ENCODE measurements at regions not wholly inside any gene's neighbourhood (a gene's known extent, or its start where the extent isn't known, plus 50 kb on each side); places are given as distances from the start of the nearest gene placed in this dataset.

DNA sequence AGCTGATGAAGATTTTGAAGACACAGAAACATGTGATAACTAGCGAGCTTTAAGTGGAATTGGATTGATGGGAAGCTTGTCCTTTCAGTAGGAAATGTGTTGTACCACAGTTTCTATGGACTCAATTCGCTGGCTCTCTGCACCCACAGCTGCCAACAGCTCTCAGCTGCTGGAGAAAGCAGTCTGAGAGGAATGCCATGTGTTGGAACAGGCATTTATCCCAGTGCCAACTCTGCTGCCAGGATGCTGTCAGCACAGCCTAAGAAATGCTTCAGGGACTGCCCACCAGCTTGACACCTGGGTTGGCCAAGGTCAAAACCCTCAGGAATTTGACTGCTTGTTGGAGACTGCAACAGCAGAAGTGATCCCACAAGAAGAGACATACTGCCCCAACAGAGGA is 193.0 kb upstream of the THSD7B start:
- DNase-seq (ENCODE audit: low read depth) = no peak

DNA sequence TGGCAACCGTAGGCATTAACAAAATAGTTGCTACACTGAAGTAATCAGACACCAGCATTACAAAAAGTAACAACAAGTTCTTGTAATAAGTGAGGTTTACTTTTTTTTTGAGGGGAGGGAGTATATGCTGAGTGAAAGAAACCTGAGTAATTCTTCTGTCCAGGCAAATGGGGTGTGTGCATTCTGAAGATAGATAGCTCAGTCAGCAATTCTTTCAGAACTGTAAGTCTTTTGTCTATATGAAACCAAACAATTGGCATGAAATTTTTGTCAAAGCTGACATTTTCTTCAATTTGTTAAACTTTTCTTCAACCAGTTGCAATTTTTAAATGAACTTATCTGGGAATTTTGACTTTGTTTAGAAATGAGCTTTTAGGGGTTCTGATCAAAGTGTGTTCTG is 208.1 kb upstream of the THSD7B start:
- no peak for DNase-seq (ENCODE audit: low read depth)

DNA sequence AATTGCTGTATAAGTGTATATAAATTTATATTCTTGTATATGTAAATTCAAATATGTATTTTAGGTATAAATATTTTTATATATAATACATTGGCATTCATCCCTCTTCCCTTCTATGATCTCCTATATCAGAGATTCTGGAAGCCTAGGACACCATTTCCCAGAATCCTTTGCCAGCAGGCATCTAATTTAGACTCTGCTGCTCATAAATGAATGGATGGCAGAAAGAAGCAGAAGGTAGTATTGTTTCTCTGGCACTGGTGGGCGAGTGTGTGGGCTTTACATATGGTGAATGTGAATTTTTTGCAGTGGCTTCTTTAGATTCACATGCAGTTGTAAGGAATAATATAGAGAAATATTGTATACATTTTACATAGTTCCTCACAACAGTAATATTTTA is 215.2 kb upstream of the THSD7B start:
- DNase-seq (ENCODE audit: low read depth) = no peak

DNA sequence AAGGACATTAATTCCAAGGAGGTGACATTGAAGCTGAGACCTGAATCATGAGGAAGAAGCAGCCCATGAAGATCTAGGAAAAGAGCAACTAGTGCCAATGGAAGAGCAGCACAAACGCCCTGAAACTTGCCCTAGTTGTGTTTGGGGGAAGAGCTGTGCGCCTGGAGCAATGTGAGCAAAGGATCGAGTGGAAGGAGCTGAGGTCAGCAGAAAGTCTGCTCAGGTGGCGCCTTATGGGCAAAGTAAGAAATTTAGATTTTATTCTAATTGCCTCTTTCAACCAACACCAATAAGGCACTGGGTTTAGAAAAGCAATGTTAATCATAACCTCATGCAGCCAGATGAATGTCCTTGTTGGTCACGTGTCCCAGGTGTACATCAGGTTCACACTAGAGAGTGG is 226.0 kb upstream of the THSD7B start:
- no peak for DNase-seq (ENCODE audit: low read depth)

DNA sequence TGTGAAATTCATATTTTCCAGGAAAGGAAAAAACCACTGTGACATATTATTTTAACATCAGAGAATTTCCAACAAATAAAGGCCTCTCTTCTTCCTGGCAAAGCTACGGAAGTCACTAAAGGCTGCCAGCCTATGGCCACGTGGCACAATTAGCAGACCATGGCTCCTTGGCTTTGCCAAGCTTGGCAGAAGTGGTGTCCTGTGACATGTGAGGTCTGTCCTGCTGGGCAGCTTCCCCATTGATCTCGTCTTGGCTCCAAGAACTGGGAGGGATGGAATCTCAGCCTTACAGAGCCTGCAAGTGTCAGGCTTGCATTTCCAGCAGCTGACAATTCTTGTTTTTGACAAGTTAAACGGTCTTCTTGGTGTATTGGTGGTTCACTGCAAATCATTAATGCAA is 226.9 kb upstream of the THSD7B start:
- DNase-seq (ENCODE audit: low read depth) = no peak

DNA sequence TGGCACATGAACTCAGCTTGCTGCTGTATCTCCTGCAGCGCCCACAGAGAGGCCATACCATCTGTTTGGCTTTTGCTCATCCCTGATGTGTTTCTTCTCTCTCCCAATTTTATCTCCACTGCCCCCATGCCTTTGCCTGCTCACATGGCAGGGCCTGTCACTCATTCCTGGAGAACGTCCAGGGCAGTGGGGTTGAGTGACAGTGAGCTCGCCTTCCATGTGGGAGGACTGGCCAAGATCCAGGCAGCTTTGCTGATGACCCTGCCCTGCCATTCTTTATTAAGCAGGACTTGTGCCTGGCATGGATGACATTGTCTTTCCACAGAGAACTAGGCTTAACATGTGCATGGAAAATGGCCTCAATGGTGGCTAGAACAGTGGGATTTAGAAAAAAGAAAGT is 230.5 kb upstream of the THSD7B start:
- no peak for DNase-seq (ENCODE audit: low read depth)

DNA sequence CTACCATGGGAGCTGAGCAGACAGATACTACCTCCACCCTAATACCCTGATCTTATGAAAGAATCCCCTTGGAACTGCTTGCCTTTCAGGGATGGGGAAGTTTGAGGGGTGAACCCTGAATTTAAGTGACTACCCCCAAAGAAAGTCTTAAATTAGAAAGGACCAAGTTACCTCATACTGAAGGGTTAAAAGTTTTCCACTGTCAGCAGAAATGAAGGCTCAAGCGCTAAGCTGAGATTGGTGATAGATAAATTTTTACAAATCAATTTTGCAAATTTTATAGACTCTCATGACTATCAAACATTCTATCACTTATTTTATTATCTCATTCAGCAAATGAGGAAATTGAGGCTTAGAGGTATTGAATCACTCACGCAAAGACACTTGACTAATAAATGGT is 233.2 kb upstream of the THSD7B start:
- no peak for DNase-seq (ENCODE audit: low read depth)

DNA sequence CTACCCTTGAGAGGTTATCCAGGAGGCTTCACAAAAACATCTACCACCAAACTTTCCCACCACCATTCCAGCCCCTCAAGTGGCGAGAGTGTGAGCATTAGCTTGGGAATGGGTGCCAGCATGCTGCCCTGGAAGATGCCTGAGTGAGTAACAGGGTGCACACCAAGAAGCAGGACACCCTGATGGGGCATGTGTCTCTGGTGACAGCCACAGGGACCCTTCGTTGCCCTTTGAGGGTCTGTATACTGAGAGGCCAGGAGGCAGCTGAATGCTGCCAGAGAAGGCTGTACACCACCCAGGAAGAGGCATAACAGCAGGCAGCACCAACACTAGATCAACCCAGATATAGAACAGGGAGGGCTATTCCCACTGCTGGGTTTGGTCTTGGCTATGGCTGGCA is 233.6 kb upstream of the THSD7B start:
- no peak for DNase-seq (ENCODE audit: low read depth)

DNA sequence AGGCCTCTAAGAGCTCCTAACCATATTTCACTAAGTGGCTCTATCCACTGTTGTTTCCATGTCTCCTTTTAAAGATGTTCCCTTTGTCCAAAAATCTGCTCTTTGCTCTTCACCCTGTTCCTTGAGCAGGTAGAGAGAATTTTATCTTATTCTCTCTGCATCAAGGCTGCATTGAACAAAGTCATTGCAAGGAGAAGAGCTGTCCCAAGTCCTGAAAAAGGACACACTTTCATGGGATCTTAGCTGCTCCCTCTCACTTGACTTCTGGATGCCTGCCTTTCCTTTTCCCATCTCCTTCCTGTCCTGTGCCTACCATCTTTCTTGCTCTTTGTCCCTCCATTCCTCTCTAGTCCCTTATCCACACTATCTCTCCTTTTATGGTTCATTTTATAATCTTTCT is 235.2 kb upstream of the THSD7B start:
- no peak for DNase-seq (ENCODE audit: low read depth)

DNA sequence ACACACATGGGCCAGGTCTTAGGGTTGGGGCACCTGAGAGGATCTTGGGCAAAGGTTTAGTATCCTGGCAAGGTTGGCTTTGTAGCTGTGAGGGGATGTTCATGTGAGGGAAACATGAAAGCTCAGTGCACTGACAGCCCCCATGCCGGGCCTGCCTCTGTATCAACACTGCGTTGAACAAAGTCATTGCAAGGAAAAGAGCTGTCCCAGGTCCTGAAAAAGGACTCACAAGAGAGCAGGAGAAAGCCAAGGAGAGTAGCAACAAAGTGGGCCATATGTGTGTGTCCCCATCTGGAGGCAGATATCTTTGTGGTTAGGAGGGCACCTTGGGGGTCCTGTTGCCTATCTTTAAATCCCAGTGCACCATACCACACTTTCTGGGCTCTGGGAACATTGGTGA is 237.8 kb upstream of the THSD7B start:
- peak; percentile 3 for DNase-seq (ENCODE audit: low read depth)

DNA sequence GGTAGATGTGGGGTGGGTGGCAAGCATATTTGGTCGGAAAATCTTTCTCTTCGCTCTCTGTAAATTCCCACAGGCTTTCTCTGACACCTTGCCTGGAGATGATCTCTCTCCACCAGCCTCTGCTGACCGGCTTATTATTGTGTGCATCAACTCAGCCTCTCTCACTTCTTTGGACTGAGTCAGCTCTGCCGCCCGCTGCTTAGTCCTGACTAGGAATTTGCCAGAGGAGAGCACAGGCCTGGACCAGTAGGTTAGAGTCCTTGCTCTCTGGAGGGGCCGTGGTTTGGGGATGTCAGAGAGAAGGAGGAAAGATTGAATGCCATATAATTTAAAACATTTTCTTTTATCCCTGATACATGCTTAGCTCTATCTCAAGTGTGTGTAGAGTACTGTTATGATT is 242.6 kb upstream of the THSD7B start:
- DNase-seq (ENCODE audit: low read depth) = no peak

DNA sequence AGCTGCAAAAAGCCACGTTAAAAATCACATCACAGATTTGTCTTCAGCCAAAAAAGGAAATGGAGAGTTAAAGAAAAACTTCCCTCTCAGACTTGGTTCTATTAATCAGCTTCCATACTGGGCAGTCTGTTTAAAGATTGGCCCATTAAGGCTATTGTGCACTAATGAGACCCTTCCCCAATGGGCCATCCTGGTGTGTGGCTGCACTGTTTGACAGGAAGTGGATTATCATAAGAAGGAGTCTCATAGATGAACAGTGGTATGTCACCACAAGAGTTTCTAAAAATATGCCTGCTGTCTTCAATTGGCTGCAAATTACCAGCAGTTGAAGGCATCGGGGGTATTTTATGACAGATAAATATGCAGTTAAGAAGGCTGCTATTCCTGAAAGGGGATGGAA is 247.6 kb upstream of the THSD7B start:
- no peak for DNase-seq (ENCODE audit: low read depth)

DNA sequence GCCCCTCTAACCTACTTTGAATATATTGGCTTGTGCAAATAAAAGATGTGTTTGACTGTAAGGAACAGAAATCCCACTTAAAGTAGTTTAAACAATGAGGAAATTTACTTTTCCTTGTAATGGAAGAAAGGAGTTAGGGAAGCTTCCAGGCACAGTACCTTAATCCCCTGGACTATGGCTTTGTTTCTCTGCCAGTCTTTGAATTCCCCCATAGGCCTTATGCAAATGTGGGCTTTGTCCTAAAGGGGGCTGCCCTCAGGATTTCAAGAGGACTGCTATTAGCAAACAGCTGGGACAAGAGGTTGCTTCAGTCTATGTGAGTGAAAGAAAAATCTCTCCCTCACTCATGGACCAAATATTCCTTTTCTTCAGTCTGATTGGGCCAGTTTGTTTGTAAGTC is 255.1 kb upstream of the THSD7B start:
- no peak for DNase-seq (ENCODE audit: low read depth)

DNA sequence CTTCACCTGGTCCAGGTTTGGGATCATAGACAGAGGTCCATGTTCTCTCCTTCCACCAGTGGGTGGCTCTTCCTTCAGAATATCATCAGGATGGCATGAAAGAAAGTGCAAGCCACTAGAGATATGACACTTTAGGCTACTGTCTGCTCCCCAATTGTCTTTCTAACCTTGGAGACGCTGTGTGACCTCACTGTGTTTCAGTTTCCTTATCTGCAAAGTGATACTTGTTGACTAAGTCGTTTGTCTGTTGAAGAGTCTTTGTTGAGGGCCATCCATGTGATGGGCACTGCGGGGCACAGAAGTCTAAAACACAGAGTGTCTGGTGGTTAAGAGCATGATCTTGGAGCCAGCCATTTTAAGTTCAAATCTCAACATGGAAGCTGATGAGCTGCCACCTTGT is 259.9 kb upstream of the THSD7B start:
- DNase-seq (ENCODE audit: low read depth) = no peak

DNA sequence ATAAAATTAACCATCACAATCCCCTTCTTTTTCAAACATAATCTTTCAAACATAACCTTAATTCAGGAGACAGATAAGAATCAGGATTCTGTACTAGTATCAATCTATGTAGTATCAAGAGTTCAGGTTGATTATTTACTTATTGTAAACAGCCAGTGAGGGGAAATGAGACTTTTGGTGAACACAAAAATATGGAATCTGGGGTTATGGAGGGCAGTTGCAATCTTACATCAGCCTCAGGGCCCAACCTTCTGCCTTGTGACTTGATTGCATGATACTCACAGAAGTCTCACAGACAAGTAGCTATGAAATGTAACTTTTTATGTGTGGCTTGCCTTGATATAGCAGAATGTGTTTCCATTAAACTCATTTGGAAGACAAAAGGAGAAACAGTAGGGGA is 262.7 kb upstream of the THSD7B start:
- DNase-seq (ENCODE audit: low read depth) = no peak

DNA sequence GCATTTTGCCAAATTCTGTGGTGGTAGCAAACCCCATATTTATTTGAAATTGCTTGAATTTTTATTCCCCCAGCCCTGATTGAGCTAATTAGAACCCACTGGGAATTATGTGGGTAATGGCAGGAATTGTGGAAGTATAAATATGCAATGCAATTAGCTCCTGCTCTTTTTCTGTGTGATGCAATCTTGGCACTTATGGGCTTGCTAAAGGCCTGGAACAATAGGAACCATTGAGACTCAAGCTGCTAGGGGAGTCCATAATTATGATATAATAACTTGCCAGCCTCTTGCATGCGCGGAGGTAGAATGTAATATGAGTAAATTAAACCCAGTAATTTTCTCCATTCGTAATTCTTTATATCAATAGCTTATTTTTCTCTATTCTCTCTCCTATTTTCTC is 267.6 kb upstream of the THSD7B start:
- no peak for DNase-seq (ENCODE audit: low read depth)

DNA sequence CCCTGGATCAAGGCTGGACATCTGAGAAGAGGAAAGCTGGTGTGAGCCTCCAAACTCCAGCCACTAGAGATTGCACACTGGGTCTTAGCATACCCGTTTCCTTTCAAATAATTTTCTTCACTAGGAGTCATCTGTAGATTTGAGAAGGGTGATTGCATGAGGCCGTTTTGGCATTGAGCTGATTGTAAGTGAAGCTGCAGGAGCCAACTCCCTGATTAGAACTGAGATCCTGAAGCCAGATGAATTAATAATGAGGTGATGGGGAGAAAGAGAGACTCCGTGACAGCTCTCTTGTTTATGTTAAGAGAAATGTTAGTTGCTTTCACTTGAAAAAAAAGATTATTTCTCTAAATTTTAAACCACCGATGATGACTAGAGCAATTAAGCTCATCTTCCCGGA is 268.4 kb upstream of the THSD7B start:
- DNase-seq (ENCODE audit: low read depth) = no peak

DNA sequence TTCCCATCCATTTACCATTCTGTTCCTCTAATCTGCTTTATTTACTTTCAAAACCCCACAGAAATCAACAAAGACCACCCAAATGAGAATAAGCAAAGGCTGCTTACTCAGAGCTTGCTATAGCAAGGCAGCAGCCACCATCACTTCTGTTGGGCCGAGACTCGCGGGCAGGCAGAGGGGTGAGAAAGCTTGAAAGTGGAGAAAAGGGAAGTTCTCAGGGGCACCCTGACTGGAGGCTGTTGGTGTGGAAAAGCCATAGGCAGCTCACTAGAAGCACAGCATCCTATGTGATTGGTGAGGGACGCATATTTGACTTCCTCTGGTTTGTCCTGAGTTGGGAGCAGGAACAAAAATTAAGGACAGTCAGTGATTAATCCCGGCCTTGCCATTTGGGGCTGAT is 269.7 kb upstream of the THSD7B start:
- no peak for DNase-seq (ENCODE audit: low read depth)

DNA sequence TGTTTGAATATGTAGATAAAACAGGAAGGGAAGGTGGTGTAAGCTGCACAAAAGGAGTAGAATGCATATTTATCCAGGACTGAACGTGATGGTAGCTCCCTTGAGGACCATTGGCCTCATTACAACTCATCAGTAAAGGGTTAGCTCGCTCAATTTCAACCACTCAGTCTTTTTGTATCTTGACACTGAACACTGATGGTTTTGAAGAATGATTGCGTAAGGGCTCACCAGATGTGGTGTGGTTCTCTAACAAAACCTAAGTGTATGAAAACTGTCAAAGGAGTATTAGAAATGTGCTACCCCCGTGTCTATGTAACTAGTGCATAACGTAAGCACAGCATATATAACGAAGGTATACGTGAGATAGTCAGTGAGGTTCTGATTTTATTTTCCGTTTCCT is 272.4 kb upstream of the THSD7B start:
- no peak for DNase-seq (ENCODE audit: low read depth)

DNA sequence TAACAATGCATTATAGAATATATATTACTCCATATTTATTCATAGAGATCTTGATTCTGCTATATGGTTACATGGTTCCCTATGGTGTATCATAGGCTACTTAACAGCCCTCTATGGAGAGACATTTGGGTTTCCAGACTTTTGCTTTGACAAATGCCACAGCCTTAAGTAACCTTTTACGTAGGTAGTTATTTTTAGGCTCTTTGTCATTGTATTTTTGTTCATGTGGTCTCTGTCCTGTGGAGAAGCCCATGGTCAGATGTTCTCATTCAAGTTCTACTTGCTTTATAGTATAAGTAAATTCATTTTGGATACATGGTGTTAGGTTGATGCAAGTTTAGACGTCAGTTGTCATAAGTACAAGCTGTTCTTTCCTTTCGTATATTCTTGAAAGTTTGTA is 275.2 kb upstream of the THSD7B start:
- no peak for DNase-seq (ENCODE audit: low read depth)

DNA sequence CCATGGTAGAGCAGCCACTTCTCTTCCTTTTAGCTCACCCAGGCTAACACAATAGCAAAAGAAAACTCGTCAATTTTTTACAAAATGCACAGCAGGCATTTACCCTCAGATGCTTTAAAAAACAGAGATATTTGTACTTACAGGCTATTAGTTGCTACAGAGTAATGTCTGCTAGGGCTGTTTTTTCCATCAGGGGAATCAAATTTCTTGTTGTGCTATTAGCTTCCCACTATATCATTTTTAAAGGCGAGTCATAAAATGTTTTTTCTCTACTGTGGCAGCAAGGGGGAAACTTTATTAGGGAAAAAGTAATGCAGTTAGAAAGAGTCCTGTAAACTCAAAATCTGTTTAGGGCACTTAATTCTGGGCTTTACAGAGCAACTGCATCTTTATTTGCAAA is 277.9 kb upstream of the THSD7B start:
- no peak for DNase-seq (ENCODE audit: low read depth)

DNA sequence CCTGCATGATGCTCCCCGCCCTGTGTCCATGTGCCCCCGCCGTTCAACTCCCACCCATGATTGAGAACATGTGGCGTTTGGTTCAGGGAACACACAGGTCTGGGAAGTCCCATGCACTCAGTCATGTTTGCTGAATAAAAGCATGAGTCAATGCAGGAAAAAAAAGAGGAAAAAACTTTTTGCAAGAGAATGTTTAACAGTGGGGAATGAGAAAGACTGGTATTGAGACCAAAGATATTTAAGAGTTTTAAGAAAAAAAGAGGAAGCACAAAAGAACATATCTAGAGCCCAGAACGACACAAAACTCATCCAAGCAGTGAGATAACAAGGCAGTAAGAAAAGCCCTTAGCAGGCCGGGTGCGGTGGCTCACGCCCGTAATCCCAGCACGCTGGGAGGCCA is 279.2 kb upstream of the THSD7B start:
- DNase-seq (ENCODE audit: low read depth) = no peak

DNA sequence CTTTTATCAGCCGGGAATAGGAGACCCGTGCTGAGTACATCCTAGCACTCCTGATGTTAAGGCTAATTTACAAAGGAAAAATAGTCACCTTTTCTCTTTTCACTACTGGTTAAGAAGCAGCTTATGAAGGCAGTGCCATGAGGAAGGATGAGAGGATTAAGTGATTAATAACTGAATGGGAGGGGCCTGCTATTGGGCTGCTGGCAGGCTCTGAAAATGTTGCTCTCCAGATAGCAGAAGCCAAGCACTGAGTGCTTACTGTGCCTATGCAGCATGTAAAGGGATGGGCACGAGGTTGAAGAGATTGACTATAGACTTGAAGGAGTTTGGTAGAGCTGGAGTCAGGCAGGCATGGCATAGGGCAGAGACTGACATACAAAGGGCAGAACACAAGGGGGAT is 282.4 kb upstream of the THSD7B start:
- no peak for DNase-seq (ENCODE audit: low read depth)

DNA sequence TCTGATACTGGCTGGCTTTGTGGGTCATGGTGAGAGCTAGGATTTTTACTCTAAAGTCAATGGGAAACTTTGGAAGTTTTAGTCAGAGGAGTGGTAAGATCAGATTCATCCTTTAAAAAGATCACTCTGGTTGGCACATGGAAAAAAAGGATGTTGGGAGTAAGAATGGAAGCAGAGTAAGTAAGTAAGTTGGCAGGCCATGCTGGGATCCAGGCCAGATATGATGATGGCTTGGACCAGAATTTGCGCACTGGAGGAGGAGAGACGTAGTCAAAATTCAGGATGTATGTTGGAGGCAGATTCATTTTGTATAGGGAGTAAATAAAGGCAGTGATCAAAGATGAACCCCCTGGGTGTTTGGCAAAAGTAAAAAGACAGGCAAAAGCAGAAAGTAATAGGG is 283.3 kb upstream of the THSD7B start:
- no peak for DNase-seq (ENCODE audit: low read depth)

DNA sequence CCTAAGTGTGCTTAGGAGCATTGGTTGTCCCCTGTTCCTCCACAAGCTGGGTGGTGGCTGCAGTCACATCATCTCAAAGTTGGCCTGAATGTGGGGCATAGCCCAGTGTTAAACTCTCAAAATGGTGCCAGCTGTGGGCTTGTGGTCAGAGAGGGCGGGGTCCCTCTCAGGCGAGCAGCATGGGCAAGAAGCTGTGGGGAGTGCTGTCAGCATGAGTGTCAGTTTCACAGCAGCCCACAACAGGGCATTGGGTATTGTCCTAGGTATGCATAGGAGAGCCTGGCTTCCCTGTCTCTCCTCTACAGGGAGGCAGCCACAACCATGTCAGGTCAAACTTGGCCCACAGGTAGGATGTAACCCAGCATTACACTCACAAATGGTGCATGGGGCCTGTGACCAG is 285.6 kb upstream of the THSD7B start:
- DNase-seq (ENCODE audit: low read depth) = no peak

All from HS-27A (cell line).